ENCODE measurements at regions not wholly inside any gene's neighbourhood (a gene's known extent, or its start where the extent isn't known, plus 50 kb on each side); places are given as distances from the start of the nearest gene placed in this dataset.

DNA sequence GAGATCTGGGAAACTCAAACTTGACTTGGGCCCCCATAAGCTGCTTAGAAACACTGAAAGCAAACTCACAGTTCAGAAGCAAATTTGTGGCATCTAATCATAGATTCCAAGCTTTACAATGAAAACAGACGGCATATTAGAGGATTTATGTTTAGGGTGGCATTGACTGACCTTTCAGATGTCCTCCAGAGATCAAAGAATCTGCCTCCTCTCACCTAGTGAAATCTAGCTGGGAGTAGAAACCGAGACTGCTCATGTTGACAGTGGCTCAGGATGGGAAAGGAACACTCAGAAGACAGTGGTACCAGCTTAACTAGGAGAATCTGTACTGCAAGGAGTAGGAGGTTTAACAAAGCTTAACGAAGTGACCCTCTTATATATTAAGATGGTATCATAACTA, 345.0 kb downstream of the GXYLT1 start:
- H3K9me3 ChIP-seq, result no peaks in the 10 kb centered on the region
- no peak overlapping the region for H3K4me3 ChIP-seq (ENCODE audit: low read depth in 1 of 2, low read length in 1 of 2)
- no peak for TF ChIP-seq CTCF (IDR thresholded peaks at IDR 0.05)
- H3K36me3 ChIP-seq, result no peaks in the 10 kb centered on the region
- H3K27me3 ChIP-seq, result no peaks in the 10 kb centered on the region
- H3K27ac ChIP-seq, result no peak overlapping the region
- peaks cover 0 to 5% of the 10 kb centered on the region in 2 experiments for H3K4me1 ChIP-seq (ENCODE audit: control insufficient read depth in 1 of 2, insufficient read depth in 1 of 2, low read depth in 1 of 2, low read length in 1 of 2)

DNA sequence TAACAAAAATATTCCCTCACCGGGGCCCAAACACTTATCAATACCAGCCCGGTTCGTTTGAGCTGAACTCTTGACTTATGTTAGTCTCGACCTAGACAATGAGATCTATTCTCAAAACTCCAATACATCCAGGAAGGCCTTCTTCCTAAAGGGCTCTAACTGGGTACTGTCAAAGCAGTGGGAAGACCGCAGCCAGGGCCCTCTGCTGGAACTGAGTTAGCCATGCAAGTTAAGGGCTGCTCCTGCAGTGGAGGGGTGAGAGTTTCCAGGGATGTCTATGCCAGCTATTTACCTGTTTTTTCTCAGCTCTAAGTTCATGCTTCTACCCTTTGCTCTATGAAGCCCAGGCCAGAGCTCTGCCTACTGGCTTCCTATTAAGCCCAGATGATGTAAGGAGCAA, 348.8 kb downstream of the GXYLT1 start:
- Histone ChIP-seq H3K4me3 (ENCODE audit: low read depth in 1 of 2, low read length in 1 of 2) (no peak overlapping the region), H3K9me3 (no peaks in the 10 kb centered on the region), H3K27ac (no peak overlapping the region), H3K36me3 (no peaks in the 10 kb centered on the region), H3K4me1 (ENCODE audit: control insufficient read depth in 1 of 2, insufficient read depth in 1 of 2, low read depth in 1 of 2, low read length in 1 of 2) (peaks cover 0 to 5% of the 10 kb centered on the region in 2 experiments), H3K27me3 (no peaks in the 10 kb centered on the region)
- no peak for TF ChIP-seq CTCF (IDR thresholded peaks at IDR 0.05)

- no peaks in the 10 kb centered on the region for H3K27me3 ChIP-seq
- TF ChIP-seq CTCF (IDR thresholded peaks at IDR 0.05), result no peak
- no peak overlapping the region for H3K4me3 ChIP-seq (ENCODE audit: low read depth in 1 of 2, low read length in 1 of 2)
- peaks cover 0 to 5% of the 10 kb centered on the region in 2 experiments for H3K4me1 ChIP-seq (ENCODE audit: control insufficient read depth in 1 of 2, insufficient read depth in 1 of 2, low read depth in 1 of 2, low read length in 1 of 2)
- H3K36me3 ChIP-seq, result no peaks in the 10 kb centered on the region
- H3K9me3 ChIP-seq, result no peaks in the 10 kb centered on the region
- no peak overlapping the region for H3K27ac ChIP-seq
These were observed 349.5 kb downstream of the GXYLT1 start for GRCh38 chr12:41795051-41795600.

DNA sequence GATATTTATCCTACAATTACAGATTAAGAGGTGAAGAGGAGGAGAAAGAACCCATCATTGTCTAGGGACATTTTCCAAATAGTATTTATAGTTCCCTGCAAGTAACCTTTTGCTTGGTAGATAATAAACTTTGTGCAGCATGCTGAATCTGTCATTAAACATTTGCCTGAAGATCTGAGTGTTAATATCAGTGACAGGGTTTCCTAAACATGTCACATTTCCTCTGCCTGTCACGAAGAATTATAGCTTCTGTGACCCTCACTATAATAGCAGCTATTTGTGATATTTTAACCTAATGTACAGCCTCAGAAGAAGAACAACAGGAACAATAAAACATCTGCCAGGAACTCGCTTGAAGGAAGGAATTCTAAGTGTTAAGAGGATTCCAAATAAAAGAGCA, 350.3 kb downstream of the GXYLT1 start:
- Histone ChIP-seq H3K9me3 (no peaks in the 10 kb centered on the region), H3K36me3 (no peaks in the 10 kb centered on the region), H3K4me1 (ENCODE audit: control insufficient read depth in 1 of 2, insufficient read depth in 1 of 2, low read depth in 1 of 2, low read length in 1 of 2) (peaks cover 0 to 5% of the 10 kb centered on the region in 2 experiments), H3K27ac (no peak overlapping the region), H3K4me3 (ENCODE audit: low read depth in 1 of 2, low read length in 1 of 2) (no peak overlapping the region), H3K27me3 (no peaks in the 10 kb centered on the region)
- TF ChIP-seq CTCF (IDR thresholded peaks at IDR 0.05), result no peak

DNA sequence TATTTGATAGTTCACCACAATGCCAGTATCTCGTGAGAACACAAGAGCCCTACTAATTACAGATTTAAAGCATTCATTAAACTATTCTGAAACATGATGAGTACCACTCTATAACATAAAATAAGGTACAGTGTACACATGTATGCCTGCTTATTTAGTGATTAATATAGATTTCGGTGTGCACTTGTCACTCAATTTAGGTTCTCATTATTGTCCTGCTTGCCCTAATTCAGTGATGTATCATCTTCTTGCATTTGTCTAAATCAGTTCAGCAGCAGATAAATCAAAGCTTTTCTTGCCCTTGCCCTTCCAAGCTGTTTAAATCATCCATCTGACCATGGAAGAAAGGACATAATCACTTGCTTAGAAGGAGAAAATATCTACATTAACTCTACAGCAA, 359.7 kb downstream of the GXYLT1 start:
- Histone ChIP-seq H3K4me3 (ENCODE audit: low read depth in 1 of 2, low read length in 1 of 2) (no peak overlapping the region), H3K9me3 (no peaks in the 10 kb centered on the region), H3K4me1 (ENCODE audit: control insufficient read depth in 1 of 2, insufficient read depth in 1 of 2, low read depth in 1 of 2, low read length in 1 of 2) (no peaks in the 10 kb centered on the region), H3K27me3 (no peaks in the 10 kb centered on the region), H3K36me3 (no peaks in the 10 kb centered on the region), H3K27ac (no peak overlapping the region)
- TF ChIP-seq CTCF (IDR thresholded peaks at IDR 0.05), result no peak

DNA sequence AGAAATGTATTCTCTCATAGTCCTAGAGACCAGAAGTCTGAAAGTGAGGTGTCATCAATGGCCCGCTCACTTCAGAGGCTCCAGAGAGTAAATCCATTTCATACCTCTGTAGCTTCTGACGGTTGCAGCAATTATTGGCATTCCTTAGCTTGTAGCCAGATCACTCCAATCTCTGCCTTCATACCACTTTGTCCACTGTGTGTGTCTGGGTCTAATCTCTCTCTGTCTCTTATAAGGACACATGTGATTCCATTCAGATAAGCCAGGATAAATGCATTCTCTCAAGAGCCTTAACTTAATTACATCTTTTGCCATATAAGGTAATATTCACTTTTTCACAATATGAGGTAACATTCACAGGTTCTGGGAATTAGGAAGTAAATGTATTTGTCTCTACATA, 365.7 kb downstream of the GXYLT1 start:
- no peaks in the 10 kb centered on the region for H3K4me1 ChIP-seq (ENCODE audit: control insufficient read depth in 1 of 2, insufficient read depth in 1 of 2, low read depth in 1 of 2, low read length in 1 of 2)
- no peak overlapping the region for H3K4me3 ChIP-seq (ENCODE audit: low read depth in 1 of 2, low read length in 1 of 2)

More for the DNA sequence above, 365.7 kb downstream of the GXYLT1 start:
- H3K36me3 ChIP-seq, result no peaks in the 10 kb centered on the region
- H3K27me3 ChIP-seq, result no peaks in the 10 kb centered on the region
- TF ChIP-seq CTCF (IDR thresholded peaks at IDR 0.05), result no peak
- no peak overlapping the region for H3K27ac ChIP-seq
- H3K9me3 ChIP-seq, result no peaks in the 10 kb centered on the region

Data from neutrophil (primary cell).